HEK293 (cell line): ENCODE measurements at regions not wholly inside any gene's neighbourhood (a gene's known extent, or its start where the extent isn't known, plus 50 kb on each side); places are given as distances from the start of the nearest gene placed in this dataset.

ENCODE experiments used
- CTCF ChIA-PET: fragments of 350-600 bp; formaldehyde crosslinking; extraction: SDS; loops from one replicate; lab custom pipeline; 2021; ENCODE audit warnings: antibody characterized with exemption; lab: Yijun Ruan, JAX
- POLR2A ChIA-PET: fragments of 300-600 bp; formaldehyde crosslinking; extraction: SDS; loops from one replicate; lab custom pipeline; 2020; ENCODE audit warnings: antibody characterized with exemption, inconsistent platforms; lab: Yijun Ruan, JAX
- H3K27ac ChIP-seq: fragments of 200-500 bp; sonication (Bioruptor generic); 2 replicates; pipeline ENCODE4 v1.5.1; 2014; ENCODE audit warnings: low read depth, low read length, control low read depth, inconsistent platforms; ENCODE audit errors: extremely low read depth
- H3K36me3 ChIP-seq, 2 experiments: fragments of 200-500 bp in 1 of 2; sonication (Bioruptor generic) in 1 of 2; 1 replicate in 1 of 2; 2 replicates in 1 of 2; pipeline ENCODE4 v1.5.1; 2014 to 2017; ENCODE audit warnings: inconsistent platforms in 2 of 2, low read length in 2 of 2; ENCODE audit not compliant: control insufficient read depth in 2 of 2, insufficient read depth in 1 of 2
- H3K4me1 ChIP-seq: fragments of 200-500 bp; sonication (Bioruptor generic); 2 replicates; pipeline ENCODE4 v1.5.1; 2014; ENCODE audit warnings: mild to moderate bottlenecking, low read length, inconsistent platforms; ENCODE audit not compliant: control insufficient read depth, insufficient read depth
- H3K4me3 ChIP-seq: 2 replicates; pipeline ENCODE4 v1.5.1; 2011; ENCODE audit warnings: low read depth, mild to moderate bottlenecking, control low read depth, low read length, moderate library complexity
- H3K9me3 ChIP-seq: fragments of 200-500 bp; sonication (Bioruptor generic); 2 replicates; pipeline ENCODE4 v1.5.1; 2014; ENCODE audit warnings: low read depth, low read length, inconsistent platforms; ENCODE audit not compliant: control insufficient read depth, insufficient read depth
- BCL11A ChIP-seq: fragments of 450-650 bp; formaldehyde crosslinking; IDR thresholded peaks from 2 replicates; pipeline ENCODE4 v1.5.1; 2016; ENCODE audit warnings: low read depth, missing biosample characterization, missing genetic modification characterization
- KLF16 ChIP-seq: fragments of 450-650 bp; formaldehyde crosslinking; IDR thresholded peaks from 2 replicates; pipeline ENCODE4 v1.5.1; 2017; ENCODE audit warnings: missing biosample characterization, missing genetic modification characterization
- PRDM1 ChIP-seq: fragments of 450-650 bp; formaldehyde crosslinking; IDR thresholded peaks from 2 replicates; pipeline ENCODE4; 2016; ENCODE audit warnings: missing biosample characterization, missing genetic modification characterization
- REPIN1 ChIP-seq: fragments of 450-650 bp; formaldehyde crosslinking; IDR thresholded peaks from 2 replicates; pipeline ENCODE4 v1.5.1; 2017; ENCODE audit warnings: missing biosample characterization, missing genetic modification characterization, low read depth
- SP7 ChIP-seq: fragments of 450-650 bp; formaldehyde crosslinking; IDR thresholded peaks from 2 replicates; pipeline ENCODE4 v1.5.1; 2016; ENCODE audit warnings: missing biosample characterization, missing genetic modification characterization
- ZNF157 ChIP-seq: fragments of 450-650 bp; formaldehyde crosslinking; IDR thresholded peaks from 2 replicates; pipeline ENCODE4 v1.5.1; 2016; ENCODE audit warnings: missing biosample characterization, missing genetic modification characterization
- ZNF2 ChIP-seq: fragments of 450-650 bp; formaldehyde crosslinking; IDR thresholded peaks from 2 replicates; pipeline ENCODE4 v1.5.1; 2016; ENCODE audit warnings: missing biosample characterization, missing genetic modification characterization
- ZNF510 ChIP-seq: fragments of 450-650 bp; formaldehyde crosslinking; IDR thresholded peaks from 2 replicates; pipeline ENCODE4 v1.5.1; 2018; ENCODE audit warnings: mild to moderate bottlenecking, missing genetic modification characterization, missing biosample characterization; ENCODE audit not compliant: insufficient replicate concordance
- ZNF654 ChIP-seq: fragments of 450-650 bp; formaldehyde crosslinking; IDR thresholded peaks from 2 replicates; pipeline ENCODE4 v1.5.1; 2016; ENCODE audit warnings: low read depth, missing biosample characterization, missing genetic modification characterization
- TF ChIP-seq, protein P1 (sequence below): fragments of 450-650 bp; formaldehyde crosslinking; IDR thresholded peaks from 2 replicates; pipeline ENCODE4 v1.5.1; 2016; ENCODE audit warnings: missing biosample characterization, missing genetic modification characterization
- TF ChIP-seq, protein P2 (sequence below): fragments of 450-650 bp; formaldehyde crosslinking; IDR thresholded peaks from 2 replicates; pipeline ENCODE4 v1.5.1; 2016; ENCODE audit warnings: missing biosample characterization, missing genetic modification characterization
- TF ChIP-seq, protein P3 (sequence below): fragments of 450-650 bp; formaldehyde crosslinking; IDR thresholded peaks from 2 replicates; pipeline ENCODE4 v1.5.1; 2016; ENCODE audit warnings: missing biosample characterization, missing genetic modification characterization
- TF ChIP-seq, protein P4 (sequence below): fragments of 450-650 bp; formaldehyde crosslinking; IDR thresholded peaks from 2 replicates; pipeline ENCODE4 v1.5.1; 2016; ENCODE audit warnings: missing biosample characterization, missing genetic modification characterization
- TF ChIP-seq, protein P5 (sequence below): fragments of 450-650 bp; formaldehyde crosslinking; IDR thresholded peaks from 2 replicates; pipeline ENCODE4 v1.5.1; 2016; ENCODE audit warnings: missing biosample characterization, missing genetic modification characterization, borderline replicate concordance

DNA sequence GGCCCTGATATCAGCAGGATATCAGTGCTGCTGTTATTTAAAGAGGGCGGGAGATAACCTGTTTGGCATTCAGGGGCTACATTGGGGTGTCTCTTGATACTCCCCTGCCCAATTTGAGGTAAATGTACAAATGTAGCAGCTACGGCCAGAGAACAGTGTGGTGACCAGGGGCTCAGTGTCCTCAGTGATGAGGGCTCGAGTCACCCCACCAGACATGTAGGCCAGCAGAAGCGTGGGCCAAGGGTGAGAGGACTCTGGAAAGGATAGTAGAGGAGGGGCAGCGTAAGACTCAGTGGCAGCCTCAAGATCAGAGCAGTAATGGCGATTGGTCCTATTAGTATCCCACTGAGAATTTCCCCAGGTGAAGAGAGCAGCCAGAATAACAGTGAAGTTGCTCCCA lies 108.4 kb downstream of the XCL2 start:
- H3K4me1 ChIP-seq, result no peaks in the 10 kb centered on the region
- H3K36me3 ChIP-seq, result no peaks in the 10 kb centered on the region
- H3K4me3 ChIP-seq, result no peak overlapping the region
- CTCF ChIA-PET, result interaction anchor here (1.4 to 2.1 kb wide), 2 partner anchors 93 to 913 kb away, joined by 6 read pairs; no protein-coding TSS in a partner anchor
- POLR2A ChIA-PET, result no interaction called here
- no peak overlapping the region for H3K27ac ChIP-seq
- TF ChIP-seq BCL11A (no peak), REPIN1 (tag by site-specific recombination) (no peak), ZNF2 (tag by site-specific recombination) (no peak), PRDM1 (tag by site-specific recombination) (no peak), KLF16 (no peak), ZNF510 (tag by site-specific recombination) (no peak), SP7 (tag by site-specific recombination) (no peak), ZNF157 (tag by site-specific recombination) (no peak), ZNF654 (tag by site-specific recombination) (no peak)
- TF ChIP-seq, protein P1, sequence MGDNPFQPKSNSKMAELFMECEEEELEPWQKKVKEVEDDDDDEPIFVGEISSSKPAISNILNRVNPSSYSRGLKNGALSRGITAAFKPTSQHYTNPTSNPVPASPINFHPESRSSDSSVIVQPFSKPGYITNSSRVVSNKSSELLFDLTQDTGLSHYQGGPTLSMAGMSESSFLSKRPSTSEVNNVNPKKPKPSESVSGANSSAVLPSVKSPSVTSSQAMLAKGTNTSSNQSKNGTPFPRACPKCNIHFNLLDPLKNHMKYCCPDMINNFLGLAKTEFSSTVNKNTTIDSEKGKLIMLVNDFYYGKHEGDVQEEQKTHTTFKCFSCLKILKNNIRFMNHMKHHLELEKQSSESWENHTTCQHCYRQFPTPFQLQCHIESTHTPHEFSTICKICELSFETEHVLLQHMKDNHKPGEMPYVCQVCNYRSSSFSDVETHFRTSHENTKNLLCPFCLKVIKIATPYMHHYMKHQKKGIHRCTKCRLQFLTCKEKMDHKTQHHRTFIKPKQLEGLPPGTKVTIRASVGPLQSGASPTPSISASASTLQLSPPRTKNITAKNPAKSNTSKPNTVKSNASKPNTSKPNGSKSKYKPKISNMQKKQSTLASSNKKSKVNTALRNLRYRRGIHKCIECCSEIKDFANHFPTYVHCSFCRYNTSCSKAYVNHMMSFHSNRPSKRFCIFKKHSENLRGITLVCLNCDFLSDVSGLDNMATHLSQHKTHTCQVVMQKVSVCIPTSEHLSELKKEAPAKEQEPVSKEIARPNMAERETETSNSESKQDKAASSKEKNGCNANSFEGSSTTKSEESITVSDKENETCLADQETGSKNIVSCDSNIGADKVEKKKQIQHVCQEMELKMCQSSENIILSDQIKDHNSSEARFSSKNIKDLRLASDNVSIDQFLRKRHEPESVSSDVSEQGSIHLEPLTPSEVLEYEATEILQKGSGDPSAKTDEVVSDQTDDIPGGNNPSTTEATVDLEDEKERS (tag by site-specific recombination), result no peak
- TF ChIP-seq, protein P2, sequence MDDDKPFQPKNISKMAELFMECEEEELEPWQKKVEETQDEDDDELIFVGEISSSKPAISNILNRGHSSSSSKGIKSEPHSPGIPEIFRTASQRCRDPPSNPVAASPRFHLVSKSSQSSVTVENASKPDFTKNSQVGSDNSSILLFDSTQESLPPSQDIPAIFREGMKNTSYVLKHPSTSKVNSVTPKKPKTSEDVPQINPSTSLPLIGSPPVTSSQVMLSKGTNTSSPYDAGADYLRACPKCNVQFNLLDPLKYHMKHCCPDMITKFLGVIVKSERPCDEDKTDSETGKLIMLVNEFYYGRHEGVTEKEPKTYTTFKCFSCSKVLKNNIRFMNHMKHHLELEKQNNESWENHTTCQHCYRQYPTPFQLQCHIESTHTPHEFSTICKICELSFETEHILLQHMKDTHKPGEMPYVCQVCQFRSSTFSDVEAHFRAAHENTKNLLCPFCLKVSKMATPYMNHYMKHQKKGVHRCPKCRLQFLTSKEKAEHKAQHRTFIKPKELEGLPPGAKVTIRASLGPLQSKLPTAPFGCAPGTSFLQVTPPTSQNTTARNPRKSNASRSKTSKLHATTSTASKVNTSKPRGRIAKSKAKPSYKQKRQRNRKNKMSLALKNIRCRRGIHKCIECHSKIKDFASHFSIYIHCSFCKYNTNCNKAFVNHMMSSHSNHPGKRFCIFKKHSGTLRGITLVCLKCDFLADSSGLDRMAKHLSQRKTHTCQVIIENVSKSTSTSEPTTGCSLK, result no peak
- TF ChIP-seq, protein P3, sequence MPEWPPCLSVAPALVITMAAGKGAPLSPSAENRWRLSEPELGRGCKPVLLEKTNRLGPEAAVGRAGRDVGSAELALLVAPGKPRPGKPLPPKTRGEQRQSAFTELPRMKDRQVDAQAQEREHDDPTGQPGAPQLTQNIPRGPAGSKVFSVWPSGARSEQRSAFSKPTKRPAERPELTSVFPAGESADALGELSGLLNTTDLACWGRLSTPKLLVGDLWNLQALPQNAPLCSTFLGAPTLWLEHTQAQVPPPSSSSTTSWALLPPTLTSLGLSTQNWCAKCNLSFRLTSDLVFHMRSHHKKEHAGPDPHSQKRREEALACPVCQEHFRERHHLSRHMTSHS (tag by site-specific recombination), result no peak
- TF ChIP-seq, protein P4, sequence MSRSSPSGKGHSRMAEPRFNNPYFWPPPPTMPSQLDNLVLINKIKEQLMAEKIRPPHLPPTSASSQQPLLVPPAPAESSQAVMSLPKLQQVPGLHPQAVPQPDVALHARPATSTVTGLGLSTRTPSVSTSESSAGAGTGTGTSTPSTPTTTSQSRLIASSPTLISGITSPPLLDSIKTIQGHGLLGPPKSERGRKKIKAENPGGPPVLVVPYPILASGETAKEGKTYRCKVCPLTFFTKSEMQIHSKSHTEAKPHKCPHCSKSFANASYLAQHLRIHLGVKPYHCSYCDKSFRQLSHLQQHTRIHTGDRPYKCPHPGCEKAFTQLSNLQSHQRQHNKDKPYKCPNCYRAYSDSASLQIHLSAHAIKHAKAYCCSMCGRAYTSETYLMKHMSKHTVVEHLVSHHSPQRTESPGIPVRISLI (tag by site-specific recombination), result no peak
- H3K9me3 ChIP-seq, result no peaks in the 10 kb centered on the region

DNA sequence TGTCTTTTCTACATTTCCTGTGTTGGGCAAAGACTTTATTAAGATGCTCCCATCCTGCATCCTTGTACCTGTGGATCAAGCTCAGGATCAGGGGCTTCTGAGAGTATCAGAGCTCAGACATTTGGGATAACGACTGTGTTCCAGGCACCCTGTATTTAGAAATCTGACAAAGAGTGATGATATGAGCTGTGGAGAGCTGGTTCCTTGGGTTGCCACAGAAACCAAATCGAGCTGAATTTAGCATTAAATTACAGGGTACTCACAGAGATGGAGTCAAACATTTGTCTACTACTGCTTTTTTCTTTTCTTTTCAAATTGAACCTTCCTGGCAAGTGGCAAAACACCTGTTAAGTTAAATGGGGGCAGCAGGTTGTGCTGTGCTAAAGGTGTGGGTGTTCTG lies 110.6 kb downstream of the XCL2 start:
- ChIA-PET POLR2A (no interaction called here), CTCF (interaction anchor here (1.4 to 2.0 kb wide), 2 partner anchors 90 to 170 kb away, joined by 6 to 9 read pairs; no protein-coding TSS in a partner anchor)
- no peak overlapping the region for H3K27ac ChIP-seq
- TF ChIP-seq, protein P5, sequence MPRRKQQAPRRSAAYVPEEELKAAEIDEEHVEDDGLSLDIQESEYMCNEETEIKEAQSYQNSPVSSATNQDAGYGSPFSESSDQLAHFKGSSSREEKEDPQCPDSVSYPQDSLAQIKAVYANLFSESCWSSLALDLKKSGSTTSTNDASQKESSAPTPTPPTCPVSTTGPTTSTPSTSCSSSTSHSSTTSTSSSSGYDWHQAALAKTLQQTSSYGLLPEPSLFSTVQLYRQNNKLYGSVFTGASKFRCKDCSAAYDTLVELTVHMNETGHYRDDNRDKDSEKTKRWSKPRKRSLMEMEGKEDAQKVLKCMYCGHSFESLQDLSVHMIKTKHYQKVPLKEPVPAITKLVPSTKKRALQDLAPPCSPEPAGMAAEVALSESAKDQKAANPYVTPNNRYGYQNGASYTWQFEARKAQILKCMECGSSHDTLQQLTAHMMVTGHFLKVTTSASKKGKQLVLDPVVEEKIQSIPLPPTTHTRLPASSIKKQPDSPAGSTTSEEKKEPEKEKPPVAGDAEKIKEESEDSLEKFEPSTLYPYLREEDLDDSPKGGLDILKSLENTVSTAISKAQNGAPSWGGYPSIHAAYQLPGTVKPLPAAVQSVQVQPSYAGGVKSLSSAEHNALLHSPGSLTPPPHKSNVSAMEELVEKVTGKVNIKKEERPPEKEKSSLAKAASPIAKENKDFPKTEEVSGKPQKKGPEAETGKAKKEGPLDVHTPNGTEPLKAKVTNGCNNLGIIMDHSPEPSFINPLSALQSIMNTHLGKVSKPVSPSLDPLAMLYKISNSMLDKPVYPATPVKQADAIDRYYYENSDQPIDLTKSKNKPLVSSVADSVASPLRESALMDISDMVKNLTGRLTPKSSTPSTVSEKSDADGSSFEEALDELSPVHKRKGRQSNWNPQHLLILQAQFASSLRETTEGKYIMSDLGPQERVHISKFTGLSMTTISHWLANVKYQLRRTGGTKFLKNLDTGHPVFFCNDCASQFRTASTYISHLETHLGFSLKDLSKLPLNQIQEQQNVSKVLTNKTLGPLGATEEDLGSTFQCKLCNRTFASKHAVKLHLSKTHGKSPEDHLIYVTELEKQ (tag by site-specific recombination), result no peak
- no peak overlapping the region for H3K4me3 ChIP-seq
- no peaks in the 10 kb centered on the region for H3K9me3 ChIP-seq
- no peaks in the 10 kb centered on the region for H3K4me1 ChIP-seq
- H3K36me3 ChIP-seq, result no peaks in the 10 kb centered on the region
